Fibroblast of villous mesenchyme (primary cell): ENCODE measurements at regions not wholly inside any gene's neighbourhood (a gene's known extent, or its start where the extent isn't known, plus 50 kb on each side); places are given as distances from the start of the nearest gene placed in this dataset.

Experiments
- DNase-seq: peaks from one replicate; pipeline ENCODE4 v3.0.0-alpha.2; 2010; ENCODE audit warnings: low read depth
- H3K4me3 ChIP-seq: 2 replicates; pipeline ENCODE4 v1.5.1; 2011; ENCODE audit warnings: low read depth, mild to moderate bottlenecking, low read length
- CTCF ChIP-seq: IDR thresholded peaks from 2 replicates; pipeline ENCODE4 v1.5.1; 2012; ENCODE audit warnings: low read depth, mild to moderate bottlenecking, low read length; ENCODE audit not compliant: insufficient read depth

GRCh38 chr14:97212399-97212798 lies 415.2 kb downstream of the VRK1 start:
- H3K4me3 ChIP-seq = no peak overlapping the region
- DNase-seq = no peak
- TF ChIP-seq CTCF = no peak

- TF ChIP-seq CTCF = no peak
- H3K4me3 ChIP-seq = no peak overlapping the region
Observed at GRCh38 chr14:97213720-97214119, 416.5 kb downstream of the VRK1 start.

GRCh38 chr14:97215263-97215969 lies 418.2 kb downstream of the VRK1 start:
- TF ChIP-seq CTCF = no peak
- DNase-seq = no peak
- no peak overlapping the region for H3K4me3 ChIP-seq

More at GRCh38 chr14:97213720-97214119, 416.5 kb downstream of the VRK1 start:
- DNase-seq = no peak

- no peak for TF ChIP-seq CTCF
- no peak overlapping the region for H3K4me3 ChIP-seq
- no peak for DNase-seq
Observed at GRCh38 chr14:97217111-97217885, 420.1 kb downstream of the VRK1 start.

GRCh38 chr14:97218274-97218673 lies 421.1 kb downstream of the VRK1 start:
- no peak for TF ChIP-seq CTCF
- DNase-seq = no peak
- H3K4me3 ChIP-seq = no peak overlapping the region

- no peak overlapping the region for H3K4me3 ChIP-seq
- no peak for DNase-seq
- no peak for TF ChIP-seq CTCF
Observed at GRCh38 chr14:97218691-97219430, 421.7 kb downstream of the VRK1 start.
